NCI-H526 treated with DMSO at 0.1 percent for 48 hours (cell line): ENCODE measurements at regions not wholly inside any gene's neighbourhood (a gene's known extent, or its start where the extent isn't known, plus 50 kb on each side); places are given as distances from the start of the nearest gene placed in this dataset.
"Not testable (repeated sequence)": the region's sequence is repeated elsewhere in the genome, so short reads cannot be mapped to it uniquely, and the experiment has no call there.

Source experiments
- DNase-seq: peaks from one replicate; lab custom pipeline; 2025; lab: John Stamatoyannopoulos, UW

GRCh38 chr5:97544678-97545077, 361.6 kb upstream of the RIOK2 start:
- DNase-seq: no peak

GRCh38 chr5:97545446-97545845, 362.4 kb upstream of the RIOK2 start:
- no peak for DNase-seq

- no peak for DNase-seq
Measured at GRCh38 chr5:97545886-97546535, 363.0 kb upstream of the RIOK2 start.

- DNase-seq: no peak
Measured at GRCh38 chr5:97547430-97547829, 364.4 kb upstream of the RIOK2 start.

GRCh38 chr5:97547999-97548738, 365.1 kb upstream of the RIOK2 start:
- no peak for DNase-seq

- DNase-seq: no peak
Measured at GRCh38 chr5:97548739-97549080, 365.7 kb upstream of the RIOK2 start.

GRCh38 chr5:97549496-97549895, 366.4 kb upstream of the RIOK2 start:
- no peak for DNase-seq

- DNase-seq: no peak
Measured at GRCh38 chr5:97550164-97550563, 367.1 kb upstream of the RIOK2 start.

- DNase-seq: no peak
Measured at GRCh38 chr5:97550818-97551217, 367.8 kb upstream of the RIOK2 start.

GRCh38 chr5:97553604-97554452, 370.8 kb upstream of the RIOK2 start:
- DNase-seq: no peak

GRCh38 chr5:97554977-97555643, 372.1 kb upstream of the RIOK2 start:
- no peak for DNase-seq

- no peak for DNase-seq
Measured at GRCh38 chr5:97555644-97555981, 372.6 kb upstream of the RIOK2 start.

- DNase-seq: no peak
Measured at GRCh38 chr5:97559827-97560598, 377.0 kb upstream of the RIOK2 start.

- no peak for DNase-seq
Measured at GRCh38 chr5:97560599-97560993, 377.5 kb upstream of the RIOK2 start.

- DNase-seq: no peak
Measured at GRCh38 chr5:97563050-97563657, 380.1 kb upstream of the RIOK2 start.

GRCh38 chr5:97568382-97568781, 385.3 kb upstream of the RIOK2 start:
- DNase-seq: no peak

- DNase-seq: no peak
Measured at GRCh38 chr5:97570242-97570641, 387.2 kb upstream of the RIOK2 start.

- DNase-seq: no peak
Measured at GRCh38 chr5:97575322-97575721, 392.3 kb upstream of the RIOK2 start.

- DNase-seq: no peak
Measured at GRCh38 chr5:97576956-97577355, 393.9 kb upstream of the RIOK2 start.

- not testable (repeated sequence) for DNase-seq
Measured at GRCh38 chr5:97579977-97580376, 396.9 kb upstream of the RIOK2 start.

- no peak for DNase-seq
Measured at GRCh38 chr5:97580746-97581145, 397.7 kb upstream of the RIOK2 start.
